A549 (cell line): ENCODE measurements at regions not wholly inside any gene's neighbourhood (a gene's known extent, or its start where the extent isn't known, plus 50 kb on each side); places are given as distances from the start of the nearest gene placed in this dataset.

Experiments
- ATAC-seq, 2 experiments: fragments of 200-7000 bp in 1 of 2; fragments of >200 bp in 1 of 2; cut with Nextera tagmentation in 1 of 2; cut with Tn5 transposase in 1 of 2; 3 replicates each; pipeline versions ENCODE4 v1.8.0 to v1.9.1; 2018 to 2020; ENCODE audit warnings: mild to moderate bottlenecking in 1 of 2, moderate library complexity in 1 of 2
- CTCF ChIA-PET: fragments of 300-600 bp; sonication (Branson Sonifier 250); formaldehyde crosslinking; extraction: SDS; loops from one replicate; lab custom pipeline; 2021; ENCODE audit warnings: antibody characterized with exemption, inconsistent platforms; lab: Yijun Ruan, JAX
- POLR2A ChIA-PET: fragments of 350-600 bp; formaldehyde crosslinking; extraction: SDS; loops from one replicate; lab custom pipeline; 2021; ENCODE audit warnings: antibody characterized with exemption, inconsistent platforms; lab: Yijun Ruan, JAX
- DNase-seq, 2 experiments: peaks; one replicate each; pipeline versions ENCODE4 v3.0.0 to v3.0.0-alpha.2; 2011 to 2016; ENCODE audit warnings: low read depth in 1 of 2, low spot score in 1 of 2
- FAIRE-seq: peaks from 2 replicates; lab custom pipeline; 2011; peaks lifted over from hg19 to GRCh38; lab: Jason Lieb, UNC
- H3K27ac ChIP-seq, 2 experiments: fragments of >200 bp; sonication (Bioruptor Twin); formaldehyde crosslinking; 3 replicates each; pipeline ENCODE4 v1.5.1; 2016 to 2017
- H3K4me1 ChIP-seq: fragments of >200 bp; sonication (Bioruptor Twin); formaldehyde crosslinking; 3 replicates; pipeline ENCODE4 v1.6.1; 2016
- H3K4me2 ChIP-seq: fragments of >200 bp; sonication (Bioruptor Twin); formaldehyde crosslinking; 3 replicates; pipeline ENCODE4 v1.6.1; 2016
- H3K4me3 ChIP-seq: fragments of >200 bp; sonication (Bioruptor Twin); formaldehyde crosslinking; 3 replicates; pipeline ENCODE4 v1.5.1; 2016
- H3K9me3 ChIP-seq: fragments of >200 bp; sonication (Bioruptor Twin); formaldehyde crosslinking; 3 replicates; pipeline ENCODE4 v1.6.1; 2016
- CEBPB ChIP-seq, 2 experiments: fragments of >200 bp in 1 of 2; sonication (Bioruptor Twin) in 1 of 2; formaldehyde crosslinking in 1 of 2; IDR thresholded peaks; 2 replicates each; pipeline ENCODE4 v1.6.1; 2012 to 2016
- EHF ChIP-seq: fragments of 250-450 bp; sonication (Bioruptor Pico); IDR thresholded peaks from 2 replicates; pipeline ENCODE4 v1.5.0; 2020; ENCODE audit warnings: mild to moderate bottlenecking
- ELK1 ChIP-seq: fragments of 150-350 bp; IDR thresholded peaks from 2 replicates; pipeline ENCODE4 v1.6.1; 2014; ENCODE audit warnings: low read depth, mild to moderate bottlenecking, low read length
- ESRRA ChIP-seq: fragments of 150-350 bp; IDR thresholded peaks from 2 replicates; pipeline ENCODE4 v1.6.1; 2014; ENCODE audit warnings: mild to moderate bottlenecking, low read length, borderline replicate concordance
- FOSL2 ChIP-seq, 2 experiments: fragments of 450-650 bp in 1 of 2; fragments of >200 bp in 1 of 2; sonication (Bioruptor Twin) in 1 of 2; formaldehyde crosslinking; IDR thresholded peaks; 2 replicates each; pipeline versions ENCODE4 v1.5.0 to v1.6.1; 2016 to 2020; ENCODE audit warnings: mild to moderate bottlenecking in 1 of 2, moderate library complexity in 1 of 2
- FOXS1 ChIP-seq: fragments of 250-450 bp; sonication (Bioruptor Pico); IDR thresholded peaks from 2 replicates; pipeline ENCODE4 v1.5.0; 2020; ENCODE audit warnings: mild to moderate bottlenecking, moderate library complexity
- GATA3 ChIP-seq: IDR thresholded peaks from 2 replicates; pipeline ENCODE4 v1.6.1; 2012; ENCODE audit warnings: borderline replicate concordance
- HOXA7 ChIP-seq: fragments of 250-450 bp; sonication (Bioruptor Pico); IDR thresholded peaks from 2 replicates; pipeline ENCODE4 v1.5.0; 2020; ENCODE audit warnings: mild to moderate bottlenecking, moderate library complexity
- MAFK ChIP-seq: fragments of 450-650 bp; IDR thresholded peaks from 2 replicates; pipeline ENCODE4 v1.6.1; 2014; ENCODE audit not compliant: partially characterized antibody
- NFE2L2 ChIP-seq: fragments of 150-350 bp; conservative IDR thresholded peaks from 2 replicates; pipeline ENCODE4 v1.6.1; 2014; ENCODE audit warnings: low read length
- POLR2A ChIP-seq: IDR thresholded peaks from 2 replicates; pipeline ENCODE4 v1.6.1; 2012; ENCODE audit warnings: mild to moderate bottlenecking, low read length
- RAD21 ChIP-seq, 2 experiments: fragments of >200 bp in 1 of 2; sonication (Bioruptor Twin) in 1 of 2; formaldehyde crosslinking in 1 of 2; IDR thresholded peaks in 1 of 2; conservative IDR thresholded peaks in 1 of 2; 2 replicates in 1 of 2; 3 replicates in 1 of 2; pipeline ENCODE4 v1.6.1; 2012 to 2018; ENCODE audit warnings: inconsistent platforms in 1 of 2
- RCOR1 ChIP-seq: fragments of 150-350 bp; IDR thresholded peaks from 2 replicates; pipeline ENCODE4 v1.6.1; 2014; ENCODE audit warnings: antibody characterized with exemption, low read length, low read depth
- RFX5 ChIP-seq: fragments of 450-650 bp; IDR thresholded peaks from 2 replicates; pipeline ENCODE4 v1.7.1; 2014; ENCODE audit warnings: antibody characterized with exemption, mild to moderate bottlenecking, moderate library complexity
- TFCP2L1 ChIP-seq: fragments of 250-450 bp; sonication (Bioruptor Pico); IDR thresholded peaks from 2 replicates; pipeline ENCODE4 v1.5.0; 2021; ENCODE audit warnings: mild to moderate bottlenecking
- ZSCAN20 ChIP-seq: fragments of 250-450 bp; sonication (Bioruptor Pico); IDR thresholded peaks from 2 replicates; pipeline ENCODE4 v1.8.0; 2022; ENCODE audit warnings: mild to moderate bottlenecking, moderate library complexity
- whole genome bisulfite sequencing: methylation state at CpG from one replicate; pipeline ENCODE4 v1.1.6; 2017; ENCODE audit errors: missing lambda C conversion rate; 5-methylcytosine and 5-hydroxymethylcytosine counted together
- TF ChIP-seq, protein P1 (sequence below): fragments of 250-450 bp; sonication (Bioruptor Pico); IDR thresholded peaks from 2 replicates; pipeline ENCODE4 v1.5.0; 2020; ENCODE audit warnings: low read depth, mild to moderate bottlenecking, moderate library complexity
- TF ChIP-seq, protein P2 (sequence below): fragments of 250-450 bp; sonication (Bioruptor Pico); IDR thresholded peaks from 2 replicates; pipeline ENCODE4 v1.5.0; 2021; ENCODE audit warnings: mild to moderate bottlenecking, moderate library complexity, borderline replicate concordance
- TF ChIP-seq, protein P3 (sequence below): fragments of 450-650 bp; IDR thresholded peaks from 2 replicates; pipeline ENCODE4 v1.6.1; 2014; ENCODE audit warnings: antibody characterized with exemption

DNA sequence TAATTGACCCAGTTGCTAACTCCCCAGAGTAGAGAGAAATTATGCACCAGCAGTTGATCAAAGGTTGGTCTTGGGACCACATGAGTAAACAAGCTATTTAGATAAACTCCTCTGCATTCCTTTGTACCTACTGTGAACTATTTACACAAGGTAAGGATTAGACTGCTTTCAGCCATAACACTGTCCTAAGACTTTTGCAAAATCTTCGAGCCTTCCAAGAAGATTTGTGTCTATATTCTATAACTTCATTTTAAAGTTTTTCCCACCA lies 108.5 kb upstream of the UNC13C start:
- no peak for FAIRE-seq
- TF ChIP-seq RCOR1 (no peak), GATA3 (0 out of 2 replicates have a peak, but pooled peaks have one; percentile 21)

DNA sequence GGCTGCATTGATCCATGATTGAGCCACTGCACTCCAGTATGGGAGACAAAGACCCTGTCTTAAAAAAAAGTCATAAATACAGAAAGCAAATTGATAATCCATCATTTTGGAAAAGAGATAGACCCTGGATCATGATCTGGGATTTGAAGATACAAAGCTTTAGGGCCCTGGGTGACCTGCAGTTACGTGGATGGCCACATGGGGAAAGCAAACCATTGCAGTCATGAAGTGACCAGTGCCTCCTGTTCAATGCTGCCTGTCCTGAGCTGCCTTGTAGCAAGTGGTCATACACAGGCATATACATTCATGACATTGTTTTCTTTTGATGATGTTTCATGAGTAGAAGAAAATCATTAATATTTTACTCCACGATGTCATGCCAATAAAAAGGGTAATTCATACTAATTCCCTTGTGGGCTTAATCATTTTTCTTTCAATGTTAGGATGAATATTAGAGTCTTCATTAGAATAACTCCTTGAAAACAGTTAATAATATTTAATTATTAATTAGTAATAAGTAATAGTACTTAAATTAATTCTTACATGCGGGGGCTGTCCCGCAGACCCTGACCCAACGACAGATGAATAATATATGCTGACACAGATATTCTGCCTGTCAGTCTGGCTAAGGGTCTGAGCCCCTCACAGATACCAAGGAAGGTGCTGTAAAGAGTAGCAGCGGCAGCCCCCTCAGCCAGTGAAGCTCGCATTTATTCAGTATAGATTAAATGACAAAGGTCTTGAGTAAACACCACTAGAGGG lies 109.0 kb upstream of the UNC13C start:
- Histone ChIP-seq H3K9me3 (no peaks in the 10 kb centered on the region), H3K4me3 (no peak overlapping the region), H3K4me2 (peak overlapping the region; percentile 40), H3K4me1 (peaks cover 16% of the 10 kb centered on the region), H3K27ac (no peak overlapping the region)
- POLR2A ChIA-PET, result no interaction called here
- FAIRE-seq (no peak), DNase-seq (peak; percentile 16 to 61), ATAC-seq (peak; percentile 76 to 91)
- WGBS, result 43% methylated on average over 7 of the region's 7 CpGs
- CTCF ChIA-PET, result interaction anchor here (0.6 kb wide), 1 partner anchor 13 kb away, joined by 3 read pairs; no protein-coding TSS in a partner anchor
- TF ChIP-seq, protein P1, sequence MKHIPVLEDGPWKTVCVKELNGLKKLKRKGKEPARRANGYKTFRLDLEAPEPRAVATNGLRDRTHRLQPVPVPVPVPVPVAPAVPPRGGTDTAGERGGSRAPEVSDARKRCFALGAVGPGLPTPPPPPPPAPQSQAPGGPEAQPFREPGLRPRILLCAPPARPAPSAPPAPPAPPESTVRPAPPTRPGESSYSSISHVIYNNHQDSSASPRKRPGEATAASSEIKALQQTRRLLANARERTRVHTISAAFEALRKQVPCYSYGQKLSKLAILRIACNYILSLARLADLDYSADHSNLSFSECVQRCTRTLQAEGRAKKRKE (CRISPR knock-in tag), result no peak
- no peak for TF ChIP-seq ELK1
- TF ChIP-seq MAFK, result peak; percentile 38
- peak in 1 of 2 experiments; percentile 29; a peak in 1 of 5 replicates for TF ChIP-seq RAD21 (conservative IDR thresholded peaks at IDR 0.05 in 1 of 2, IDR thresholded peaks at IDR 0.05 in 1 of 2)

More for the DNA sequence above, 108.5 kb upstream of the UNC13C start:
- ATAC-seq, result no peak
- CTCF ChIA-PET, result no interaction called here
- POLR2A ChIA-PET, result no interaction called here
- no peak overlapping the region for H3K4me3 ChIP-seq
- H3K4me1 ChIP-seq, result peaks cover 16% of the 10 kb centered on the region
- no peaks in the 10 kb centered on the region for H3K9me3 ChIP-seq
- H3K4me2 ChIP-seq, result peak overlapping the region; percentile 40
- DNase-seq, result peak in 1 of 2 experiments; percentile 17
- H3K27ac ChIP-seq, result peak overlapping the region in 1 of 2 experiments; percentile 47; a peak in 1 of 6 replicates
- WGBS, result 8% methylated on average over 1 of the region's 1 CpG

DNA sequence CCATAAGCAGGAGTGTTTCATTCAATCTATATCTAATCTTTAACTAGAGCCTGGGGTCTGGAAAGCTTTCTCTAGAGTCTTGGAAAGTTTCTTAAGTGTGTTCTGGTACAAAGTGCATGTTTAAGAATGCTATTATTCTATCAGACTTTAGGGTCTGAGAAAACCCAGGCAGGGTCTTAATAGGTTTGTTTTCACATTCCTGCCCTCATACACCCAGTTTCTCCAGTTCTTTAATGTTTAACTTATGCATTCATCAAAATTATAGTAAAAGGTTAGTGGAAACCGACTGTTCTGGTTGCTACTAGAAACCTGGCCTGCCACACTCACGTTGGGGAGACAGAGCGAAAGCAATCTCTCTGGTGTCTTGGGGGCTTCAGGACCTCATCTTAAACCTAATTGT lies 102.9 kb upstream of the WDR72 start:
- FAIRE-seq (no peak), DNase-seq (no peak)
- Histone ChIP-seq H3K9me3 (no peaks in the 10 kb centered on the region), H3K27ac (no peak overlapping the region)
- CTCF ChIA-PET, result no interaction called here
- no peak for TF ChIP-seq ESRRA
- TF ChIP-seq, all 56 proteins: peak for 0
- POLR2A ChIA-PET, result no interaction called here
- ATAC-seq, result no peak
- Histone ChIP-seq H3K4me3 (no peak overlapping the region), H3K4me2 (peak overlapping the region; percentile 36; the same call in 2 of the 3 replicates), H3K4me1 (peaks cover 9% of the 10 kb centered on the region)
- 41% methylated on average over 3 of the region's 3 CpGs for WGBS

GRCh38 chr15:53861792-53862191 lies 102.3 kb upstream of the WDR72 start:
- no peak for TF ChIP-seq TFCP2L1
- no peak overlapping the region for H3K4me2 ChIP-seq
- WGBS, result 41% methylated on average over 2 of the region's 2 CpGs
- H3K4me1 ChIP-seq, result peaks cover 9% of the 10 kb centered on the region
- CTCF ChIA-PET, result no interaction called here
- POLR2A ChIA-PET, result no interaction called here
- no peak overlapping the region for H3K27ac ChIP-seq
- ATAC-seq, result no peak
- H3K9me3 ChIP-seq, result no peaks in the 10 kb centered on the region
- no peak for DNase-seq
- H3K4me3 ChIP-seq, result no peak overlapping the region
- no peak for FAIRE-seq

GRCh38 chr15:53851110-53851848 lies 91.8 kb upstream of the WDR72 start:
- 70% methylated on average over 7 of the region's 7 CpGs for WGBS
- no peak overlapping the region for H3K27ac ChIP-seq
- H3K4me3 ChIP-seq, result no peak overlapping the region
- ATAC-seq (no peak), FAIRE-seq (no peak), DNase-seq (no peak)
- POLR2A ChIA-PET, result no interaction called here
- H3K9me3 ChIP-seq, result 0 out of 3 replicates have a peak, but pooled peaks cover 4% of the 10 kb centered on the region
- CTCF ChIA-PET, result no interaction called here
- H3K4me1 ChIP-seq, result no peaks in the 10 kb centered on the region
- H3K4me2 ChIP-seq, result no peak overlapping the region
- TF ChIP-seq ESRRA (no peak), MAFK (no peak), FOSL2 (IDR thresholded peaks at IDR 0.05) (no peak), FOSL2 (CRISPR knock-in tag; IDR thresholded peaks at IDR 0.05) (no peak), FOXS1 (no peak), ZSCAN20 (CRISPR knock-in tag) (no peak), TFCP2L1 (no peak), POLR2A (no peak), RCOR1 (no peak), CEBPB (IDR thresholded peaks at IDR 0.05) (no peak), EHF (no peak), NFE2L2 (no peak), HOXA7 (CRISPR knock-in tag) (no peak), RFX5 (no peak)
- TF ChIP-seq, protein P2, sequence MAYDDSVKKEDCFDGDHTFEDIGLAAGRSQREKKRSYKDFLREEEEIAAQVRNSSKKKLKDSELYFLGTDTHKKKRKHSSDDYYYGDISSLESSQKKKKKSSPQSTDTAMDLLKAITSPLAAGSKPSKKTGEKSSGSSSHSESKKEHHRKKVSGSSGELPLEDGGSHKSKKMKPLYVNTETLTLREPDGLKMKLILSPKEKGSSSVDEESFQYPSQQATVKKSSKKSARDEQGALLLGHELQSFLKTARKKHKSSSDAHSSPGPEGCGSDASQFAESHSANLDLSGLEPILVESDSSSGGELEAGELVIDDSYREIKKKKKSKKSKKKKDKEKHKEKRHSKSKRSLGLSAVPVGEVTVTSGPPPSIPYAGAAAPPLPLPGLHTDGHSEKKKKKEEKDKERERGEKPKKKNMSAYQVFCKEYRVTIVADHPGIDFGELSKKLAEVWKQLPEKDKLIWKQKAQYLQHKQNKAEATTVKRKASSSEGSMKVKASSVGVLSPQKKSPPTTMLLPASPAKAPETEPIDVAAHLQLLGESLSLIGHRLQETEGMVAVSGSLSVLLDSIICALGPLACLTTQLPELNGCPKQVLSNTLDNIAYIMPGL (CRISPR knock-in tag), result no peak
- TF ChIP-seq, protein P3, sequence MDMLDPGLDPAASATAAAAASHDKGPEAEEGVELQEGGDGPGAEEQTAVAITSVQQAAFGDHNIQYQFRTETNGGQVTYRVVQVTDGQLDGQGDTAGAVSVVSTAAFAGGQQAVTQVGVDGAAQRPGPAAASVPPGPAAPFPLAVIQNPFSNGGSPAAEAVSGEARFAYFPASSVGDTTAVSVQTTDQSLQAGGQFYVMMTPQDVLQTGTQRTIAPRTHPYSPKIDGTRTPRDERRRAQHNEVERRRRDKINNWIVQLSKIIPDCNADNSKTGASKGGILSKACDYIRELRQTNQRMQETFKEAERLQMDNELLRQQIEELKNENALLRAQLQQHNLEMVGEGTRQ, result no peak
